Aorta (tissue), 5 donors: ENCODE measurements at regions not wholly inside any gene's neighbourhood (a gene's known extent, or its start where the extent isn't known, plus 50 kb on each side); places are given as distances from the start of the nearest gene placed in this dataset.
A peak's percentile ranks its signal among the peaks of the same experiment; 100 is the strongest.
"Not testable (repeated sequence)": the region's sequence is repeated elsewhere in the genome, so short reads cannot be mapped to it uniquely, and the experiment has no call there.

Experiments used
- ATAC-seq: fragments of 200-7000 bp; cut with Tn5 transposase; one replicate; pipeline ENCODE4 v1.9.1; 2022; ENCODE audit warnings: moderate library complexity; ENCODE audit not compliant: low FRiP score
- DNase-seq, 2 donors: peaks; one replicate each; pipeline ENCODE4 v3.0.0-alpha.2; 2020
- H3K27ac ChIP-seq, 2 donors: one replicate each; pipeline ENCODE4 v1.5.1; 2013; ENCODE audit warnings: low read length in 2 of 2, mild to moderate bottlenecking in 2 of 2, moderate library complexity in 2 of 2, control low read depth in 1 of 2, inconsistent platforms in 1 of 2, low read depth in 1 of 2
- H3K27me3 ChIP-seq, 2 donors: one replicate each; pipeline ENCODE4 v1.6.1; 2013; ENCODE audit warnings: control low read depth in 1 of 2, low read length in 1 of 2, mild to moderate bottlenecking in 1 of 2, moderate library complexity in 1 of 2; ENCODE audit not compliant: insufficient read depth in 2 of 2, control insufficient read depth in 1 of 2
- H3K36me3 ChIP-seq, 2 donors: one replicate each; pipeline ENCODE4 v1.6.1; 2013; ENCODE audit warnings: control low read depth in 1 of 2, low read length in 1 of 2, mild to moderate bottlenecking in 1 of 2; ENCODE audit not compliant: insufficient read depth in 2 of 2, control insufficient read depth in 1 of 2
- H3K4me1 ChIP-seq, 2 donors: one replicate each; pipeline ENCODE4 v1.6.1; 2013; ENCODE audit warnings: low read length in 2 of 2, control low read depth in 1 of 2, mild to moderate bottlenecking in 1 of 2, moderate library complexity in 1 of 2; ENCODE audit not compliant: insufficient read depth in 2 of 2, control insufficient read depth in 1 of 2
- H3K4me3 ChIP-seq, 2 donors: one replicate each; pipeline ENCODE4 v1.5.1; 2013; ENCODE audit warnings: low read length in 2 of 2, control low read depth in 1 of 2, mild to moderate bottlenecking in 1 of 2
- H3K9me3 ChIP-seq: one replicate; pipeline ENCODE4 v1.6.1; 2013; ENCODE audit warnings: mild to moderate bottlenecking, low read length; ENCODE audit not compliant: control insufficient read depth
- WGBS, 2 donors: extraction: QIAGEN DNeasy Blood & Tissue Kit; methylation state at CpG; one replicate each; pipeline ENCODE4 v1.1.7; 2013; 5-methylcytosine and 5-hydroxymethylcytosine counted together
- intact Hi-C, 2 donors: fragments of 100-400 bp; cut with DNase I; formaldehyde crosslinking; loops; one replicate each; pipeline versions ENCODE4 v1.14.2 to v1.15.0; 2022
- donor health status: healthy with polysubstance abuse.
- donor health status: Bipolar disorder and iron deficiency.
- donor health status: DM: no; HTN: no; CAD: no.
- donor health status: DM: no; HTN: no; CAD: no.
- donor health status: DM: yes; HTN: yes; CAD: no.

DNA sequence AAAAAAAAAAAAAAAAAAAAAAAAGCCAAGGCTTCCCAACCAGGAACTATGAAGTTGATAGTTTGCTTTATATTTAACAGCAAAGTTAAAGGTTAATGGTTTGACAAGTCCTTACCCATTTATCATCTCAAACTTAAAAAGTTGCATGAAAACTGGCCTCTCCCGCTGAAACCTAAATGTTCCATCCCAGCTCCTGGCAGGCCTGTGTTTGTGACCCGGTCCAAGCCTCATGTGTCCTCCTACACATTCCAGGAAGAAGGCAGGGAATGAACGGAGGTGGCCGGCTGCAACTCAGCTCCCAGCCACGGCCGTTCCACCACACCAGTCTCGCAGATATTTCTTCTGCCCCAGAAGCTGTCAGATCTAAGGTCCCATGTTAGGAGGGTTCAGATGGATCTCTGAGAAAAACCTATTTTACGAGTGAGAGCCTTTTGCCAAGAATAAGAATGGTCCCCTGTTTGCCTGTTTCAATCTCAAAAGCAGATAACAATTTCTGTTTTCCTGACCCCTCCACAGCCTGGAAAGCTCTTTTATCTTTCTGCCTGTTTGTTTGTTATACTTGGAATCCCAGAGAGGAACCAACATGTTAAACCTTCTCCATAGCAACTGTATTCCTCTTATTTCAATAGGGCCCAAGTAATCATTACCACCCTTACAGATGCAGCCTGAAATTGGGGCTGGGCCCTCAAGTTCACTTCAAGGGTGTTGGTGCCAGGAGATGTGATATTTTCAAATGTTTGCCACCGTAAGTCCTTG lies 56.5 kb downstream of the KCTD12 start:
- no peaks in the 10 kb centered on the region for H3K4me1 ChIP-seq
- DNase-seq (peak in 1 of 2 donors; percentile 58), ATAC-seq (peak; percentile 33)
- intact Hi-C loops = loop anchor here in 1 of 2 donors (5.0 to 10.0 kb wide), 2 partner anchors 58 to 165 kb away; partner anchors contain the start of genes CLN5 and KCTD12
- no peak overlapping the region for H3K4me3 ChIP-seq
- peak overlapping the region in 1 of 2 donors; percentile 0 for H3K27ac ChIP-seq
- WGBS, 2 donors = 14 to 19% methylated on average over 9 of the region's 9 CpGs
- no peaks in the 10 kb centered on the region for H3K27me3 ChIP-seq
- no peaks in the 10 kb centered on the region for H3K9me3 ChIP-seq
- no peaks in the 10 kb centered on the region for H3K36me3 ChIP-seq

DNA sequence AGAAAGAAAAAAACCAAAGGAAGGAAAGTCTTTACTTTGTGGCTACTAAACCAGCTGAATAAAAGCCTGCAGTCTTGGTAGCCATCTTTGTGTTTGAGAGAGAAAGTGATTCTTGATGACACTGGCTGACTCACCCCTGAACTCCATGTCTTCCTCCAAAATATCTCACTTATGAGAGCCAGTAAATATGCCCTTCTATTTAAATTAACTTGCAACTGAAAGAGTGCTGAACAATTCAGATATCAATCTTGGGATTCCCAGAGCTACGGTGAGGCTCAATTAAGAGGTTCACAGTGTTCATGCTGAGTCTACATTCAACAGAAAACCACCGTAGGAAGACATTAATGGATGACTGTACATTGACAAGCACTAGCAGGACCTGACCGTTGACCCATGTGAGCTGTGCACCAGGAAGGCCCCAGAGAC lies 57.9 kb downstream of the KCTD12 start:
- DNase-seq = no peak
- no peak for ATAC-seq
- no peak overlapping the region for H3K27ac ChIP-seq
- no peaks in the 10 kb centered on the region for H3K4me1 ChIP-seq
- H3K9me3 ChIP-seq = no peaks in the 10 kb centered on the region
- WGBS, 2 donors = 64 to 67% methylated on average over 3 of the region's 3 CpGs
- H3K4me3 ChIP-seq = no peak overlapping the region
- no peaks in the 10 kb centered on the region for H3K36me3 ChIP-seq
- intact Hi-C loops = loop anchor here in 1 of 2 donors (5.0 to 10.0 kb wide), 2 partner anchors 59 to 166 kb away; partner anchors contain the start of genes CLN5 and KCTD12
- no peaks in the 10 kb centered on the region for H3K27me3 ChIP-seq

DNA sequence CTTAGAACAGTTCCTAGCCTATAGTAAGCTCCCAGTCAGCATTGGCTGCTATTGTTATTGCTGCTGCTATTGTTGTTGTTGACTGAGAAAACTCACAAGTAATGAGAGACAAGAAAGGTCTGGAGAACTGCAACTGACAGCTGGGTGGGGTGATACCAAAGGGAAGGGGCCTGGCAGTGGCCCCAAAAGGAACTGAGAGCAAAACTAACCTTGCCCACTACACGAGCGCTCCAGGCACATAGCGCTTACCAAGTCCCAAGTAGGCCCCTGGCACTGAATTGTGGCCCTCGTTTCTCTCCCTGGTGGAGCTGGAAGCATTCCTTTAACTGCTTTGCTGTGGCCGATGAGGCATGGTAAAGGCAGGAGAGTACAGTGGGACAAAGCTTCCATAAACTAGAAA lies 59.7 kb downstream of the KCTD12 start:
- intact Hi-C loops = loop anchor here in 1 of 2 donors (5.0 to 10.0 kb wide), 2 partner anchors 61 to 168 kb away; partner anchors contain the start of genes CLN5 and KCTD12

DNA sequence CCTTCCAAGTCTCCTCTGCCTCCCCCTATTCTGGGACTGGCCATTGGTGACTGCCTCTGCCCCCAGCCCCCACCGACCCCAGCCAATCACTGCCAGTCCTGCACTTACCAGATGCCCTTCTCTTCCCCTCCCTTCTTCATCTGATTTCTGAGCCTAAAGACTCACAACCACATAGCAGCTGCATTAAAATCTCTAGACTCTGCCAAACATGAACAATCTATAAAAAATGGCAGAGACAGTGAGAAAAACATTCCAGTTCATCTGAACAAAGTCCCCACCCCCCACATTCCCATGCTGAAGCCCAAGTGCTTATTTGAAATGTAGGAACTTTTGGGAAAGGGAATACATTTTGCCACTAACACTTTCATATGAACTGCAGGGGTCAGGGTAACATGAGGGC lies 60.8 kb downstream of the KCTD12 start:
- Histone ChIP-seq H3K9me3 (no peaks in the 10 kb centered on the region), H3K36me3 (no peaks in the 10 kb centered on the region), H3K27ac (no peak overlapping the region), H3K4me3 (no peak overlapping the region), H3K4me1 (no peaks in the 10 kb centered on the region), H3K27me3 (no peaks in the 10 kb centered on the region)
- ATAC-seq (no peak), DNase-seq (no peak)
- intact Hi-C loops = loop anchor here in 1 of 2 donors (5.0 to 10.0 kb wide), 2 partner anchors 62 to 169 kb away; partner anchors contain the start of genes CLN5 and KCTD12
- WGBS, 2 donors = 0 to 25% methylated on average over 1 of the region's 1 CpG

More for the DNA sequence above, 59.7 kb downstream of the KCTD12 start:
- no peak for ATAC-seq
- WGBS, 2 donors = 92 to 93% methylated on average over 5 of the region's 5 CpGs
- no peak for DNase-seq
- no peak overlapping the region for H3K4me3 ChIP-seq
- no peaks in the 10 kb centered on the region for H3K27me3 ChIP-seq
- no peaks in the 10 kb centered on the region for H3K9me3 ChIP-seq
- H3K27ac ChIP-seq = no peak overlapping the region
- no peaks in the 10 kb centered on the region for H3K4me1 ChIP-seq
- no peaks in the 10 kb centered on the region for H3K36me3 ChIP-seq

DNA sequence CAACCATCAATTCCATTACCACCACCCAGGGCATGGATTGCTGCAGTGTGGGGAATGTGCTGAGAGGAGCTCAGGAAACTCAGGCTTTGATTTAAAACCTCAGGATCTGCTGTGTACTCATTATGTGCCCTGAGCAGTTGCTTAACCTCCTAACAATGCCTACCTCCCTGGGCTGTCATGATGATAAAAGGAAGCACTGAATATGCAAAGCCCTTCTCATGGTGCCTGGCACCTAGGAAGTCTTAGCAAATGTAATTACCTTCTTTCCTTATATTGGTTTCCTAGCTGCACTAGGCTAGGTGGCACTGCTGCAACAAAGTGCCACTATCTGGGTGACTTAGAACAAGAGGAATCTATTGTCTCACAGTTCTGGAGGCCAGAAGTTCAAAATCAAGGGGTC lies 62.2 kb downstream of the KCTD12 start:
- ATAC-seq (no peak), DNase-seq (no peak)
- intact Hi-C loops = loop anchor here in 1 of 2 donors (10.0 kb wide), 1 partner anchor 171 kb away; the partner anchor contains the start of gene CLN5
- Histone ChIP-seq H3K27me3 (no peaks in the 10 kb centered on the region), H3K9me3 (no peaks in the 10 kb centered on the region), H3K36me3 (no peaks in the 10 kb centered on the region), H3K4me3 (no peak overlapping the region), H3K27ac (no peak overlapping the region), H3K4me1 (no peaks in the 10 kb centered on the region)

DNA sequence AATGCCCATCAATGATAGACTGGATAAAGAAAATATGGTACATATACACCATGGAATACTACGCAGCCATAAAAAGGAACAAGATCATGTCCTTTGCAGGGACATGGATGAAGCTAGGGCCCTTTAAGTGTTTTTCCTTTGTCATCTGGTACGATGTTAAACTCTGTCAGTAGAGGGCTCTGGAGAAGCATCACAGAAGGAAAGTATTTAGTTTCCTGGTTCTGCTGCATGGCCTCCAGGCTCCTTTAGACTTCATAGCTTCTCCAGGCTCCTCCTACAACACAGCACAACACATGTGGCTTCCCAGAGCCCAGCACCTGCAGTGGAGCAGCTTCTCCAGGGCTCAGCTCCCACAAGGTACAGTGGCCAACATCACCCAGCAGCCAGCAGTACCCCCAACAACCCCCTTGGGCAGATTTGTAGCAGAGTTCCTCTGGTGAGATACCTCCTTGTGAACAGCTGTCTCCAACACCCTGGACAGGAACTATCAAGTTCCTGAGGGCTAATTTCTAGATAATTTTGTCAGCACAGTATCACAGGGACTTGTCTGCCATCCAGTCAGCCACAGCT lies 63.4 kb downstream of the KCTD12 start:
- no peaks in the 10 kb centered on the region for H3K36me3 ChIP-seq
- intact Hi-C loops = loop anchor here in 1 of 2 donors (10.0 kb wide), 1 partner anchor 172 kb away; the partner anchor contains the start of gene CLN5
- DNase-seq (no peak), ATAC-seq (no peak)
- H3K27ac ChIP-seq = no peak overlapping the region
- no peaks in the 10 kb centered on the region for H3K4me1 ChIP-seq
- WGBS, 2 donors = 61 to 62% methylated on average over 2 of the region's 2 CpGs
- no peak overlapping the region for H3K4me3 ChIP-seq
- H3K27me3 ChIP-seq = no peaks in the 10 kb centered on the region
- no peaks in the 10 kb centered on the region for H3K9me3 ChIP-seq

DNA sequence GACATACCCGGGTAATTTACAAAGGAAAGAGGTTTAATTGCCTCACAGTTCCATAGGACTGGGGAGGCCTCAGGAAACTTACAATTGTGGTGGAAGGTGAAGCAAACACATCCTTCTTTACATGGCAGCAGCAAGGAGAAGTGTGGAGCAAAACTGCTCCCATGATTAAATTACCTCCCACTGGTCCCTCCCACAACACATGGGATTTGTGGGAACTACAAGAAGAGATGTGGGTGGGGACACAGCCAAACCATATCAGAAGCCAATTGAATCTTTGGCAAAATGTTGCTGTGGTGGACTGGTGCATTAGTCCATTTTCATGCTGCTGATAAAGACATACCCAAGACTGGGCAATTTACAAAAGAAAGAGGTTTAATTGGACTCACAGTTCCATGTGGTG lies 65.0 kb downstream of the KCTD12 start:
- not testable (repeated sequence) for H3K27me3 ChIP-seq, H3K27ac ChIP-seq, H3K4me3 ChIP-seq, ATAC-seq, DNase-seq, H3K36me3 ChIP-seq, H3K4me1 ChIP-seq, H3K9me3 ChIP-seq
- intact Hi-C loops = loop anchor here in 1 of 2 donors (10.0 kb wide), 1 partner anchor 174 kb away; the partner anchor contains the start of gene CLN5
- 81 to 85% methylated on average over 1 of the region's 1 CpG for WGBS, 2 donors

DNA sequence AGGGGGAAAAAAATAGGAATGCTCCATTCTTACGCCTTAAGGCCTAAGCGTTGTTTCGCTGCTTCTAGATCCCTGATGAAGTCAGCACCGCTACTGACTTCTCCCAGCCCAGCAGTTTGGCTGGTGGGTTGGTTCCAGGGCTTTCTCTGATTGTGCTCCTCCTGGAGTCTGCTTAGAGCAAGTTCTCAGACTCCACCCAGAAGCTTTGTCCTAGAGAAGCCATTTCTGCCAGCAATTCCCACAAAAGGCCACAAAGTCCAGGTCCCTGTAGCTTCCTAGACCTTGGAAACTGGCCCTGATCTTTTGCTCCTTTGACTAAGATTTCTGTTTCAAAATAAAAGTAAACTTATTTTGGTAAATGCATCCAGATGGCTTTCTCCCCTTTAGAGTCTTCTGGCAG lies 65.4 kb downstream of the KCTD12 start:
- Histone ChIP-seq H3K36me3 (no peaks in the 10 kb centered on the region), H3K4me1 (no peaks in the 10 kb centered on the region), H3K27ac (no peak overlapping the region), H3K4me3 (no peak overlapping the region), H3K9me3 (no peaks in the 10 kb centered on the region), H3K27me3 (no peaks in the 10 kb centered on the region)
- DNase-seq (peak in 1 of 2 donors; percentile 66), ATAC-seq (peak; percentile 82)
- intact Hi-C loops = loop anchor here in 1 of 2 donors (10.0 kb wide), 1 partner anchor 174 kb away; the partner anchor contains the start of gene CLN5
- 88 to 91% methylated on average over 4 of the region's 4 CpGs for WGBS, 2 donors
